HFF-Myc (cell line): ENCODE measurements at regions not wholly inside any gene's neighbourhood (a gene's known extent, or its start where the extent isn't known, plus 50 kb on each side); places are given as distances from the start of the nearest gene placed in this dataset.
"Not testable (repeated sequence)": the region's sequence is repeated elsewhere in the genome, so short reads cannot be mapped to it uniquely, and the experiment has no call there.

Experiments used
- DNase-seq: peaks from one replicate; pipeline ENCODE4 v3.0.0-alpha.2; 2011; ENCODE audit warnings: low read depth; ENCODE audit errors: extremely low read depth
- H3K4me3 ChIP-seq: replicated peaks from 2 replicates; pipeline ENCODE4 v1.5.1; 2011; ENCODE audit warnings: low read depth, mild to moderate bottlenecking, control low read depth, low read length
- TF ChIP-seq, protein P1 (sequence below): IDR thresholded peaks from 2 replicates; pipeline ENCODE4 v1.5.1; 2012; ENCODE audit warnings: mild to moderate bottlenecking, low read depth, low read length, control low read depth; ENCODE audit errors: missing control alignments

DNA sequence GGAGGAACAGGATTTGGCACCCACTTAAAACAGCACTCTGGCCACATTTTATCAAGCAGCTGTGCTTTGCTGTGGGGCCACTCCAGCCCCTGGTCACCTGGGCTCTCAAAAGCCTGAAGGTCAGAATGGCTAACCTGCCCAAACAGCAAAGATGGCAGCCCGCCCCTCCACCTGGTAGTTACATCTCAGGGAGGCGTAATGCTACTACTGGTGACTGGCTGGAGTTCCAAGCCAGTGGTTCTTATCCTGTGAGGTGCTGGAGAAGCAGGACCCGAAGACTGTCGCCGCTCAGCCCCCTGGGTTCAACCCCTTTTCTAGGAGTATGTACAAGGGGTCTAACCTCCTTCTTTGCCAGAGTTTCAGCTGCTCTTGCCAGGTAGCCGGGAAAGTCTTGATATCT lies 467.4 kb upstream of the FOXG1 start:
- DNase-seq, result no peak
- TF ChIP-seq, protein P1, sequence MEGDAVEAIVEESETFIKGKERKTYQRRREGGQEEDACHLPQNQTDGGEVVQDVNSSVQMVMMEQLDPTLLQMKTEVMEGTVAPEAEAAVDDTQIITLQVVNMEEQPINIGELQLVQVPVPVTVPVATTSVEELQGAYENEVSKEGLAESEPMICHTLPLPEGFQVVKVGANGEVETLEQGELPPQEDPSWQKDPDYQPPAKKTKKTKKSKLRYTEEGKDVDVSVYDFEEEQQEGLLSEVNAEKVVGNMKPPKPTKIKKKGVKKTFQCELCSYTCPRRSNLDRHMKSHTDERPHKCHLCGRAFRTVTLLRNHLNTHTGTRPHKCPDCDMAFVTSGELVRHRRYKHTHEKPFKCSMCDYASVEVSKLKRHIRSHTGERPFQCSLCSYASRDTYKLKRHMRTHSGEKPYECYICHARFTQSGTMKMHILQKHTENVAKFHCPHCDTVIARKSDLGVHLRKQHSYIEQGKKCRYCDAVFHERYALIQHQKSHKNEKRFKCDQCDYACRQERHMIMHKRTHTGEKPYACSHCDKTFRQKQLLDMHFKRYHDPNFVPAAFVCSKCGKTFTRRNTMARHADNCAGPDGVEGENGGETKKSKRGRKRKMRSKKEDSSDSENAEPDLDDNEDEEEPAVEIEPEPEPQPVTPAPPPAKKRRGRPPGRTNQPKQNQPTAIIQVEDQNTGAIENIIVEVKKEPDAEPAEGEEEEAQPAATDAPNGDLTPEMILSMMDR, result no peak
- H3K4me3 ChIP-seq, result no peak overlapping the region

- DNase-seq, result no peak
- no peak overlapping the region for H3K4me3 ChIP-seq
- TF ChIP-seq, protein P1, result no peak
Observed at GRCh38 chr14:28300356-28300755, 466.2 kb upstream of the FOXG1 start.

- TF ChIP-seq, protein P1, result no peak
- H3K4me3 ChIP-seq, result no peak overlapping the region
- no peak for DNase-seq
Observed at GRCh38 chr14:28301179-28301578, 465.4 kb upstream of the FOXG1 start.

DNA sequence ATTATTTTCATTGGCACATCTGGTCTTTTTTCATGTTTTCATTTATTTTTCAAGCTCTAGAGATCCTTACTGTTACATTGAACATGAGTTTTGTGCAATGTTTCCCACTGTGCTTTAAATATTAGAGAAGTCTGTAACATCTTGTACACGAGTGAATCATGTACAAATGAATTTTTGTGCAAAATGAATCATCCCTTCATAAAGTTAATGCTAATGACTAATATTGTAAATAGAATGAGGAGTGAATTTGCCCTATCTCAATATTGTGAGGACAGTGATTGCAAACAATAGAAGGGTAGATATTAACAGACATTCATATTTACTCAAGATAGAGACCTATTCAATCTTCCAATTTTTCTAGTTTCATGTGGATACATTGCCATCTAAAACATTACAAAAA lies 463.3 kb upstream of the FOXG1 start:
- no peak for DNase-seq

GRCh38 chr14:28305938-28306337 lies 460.6 kb upstream of the FOXG1 start:
- no peak overlapping the region for H3K4me3 ChIP-seq
- no peak for DNase-seq
- TF ChIP-seq, protein P1, result no peak

More for the DNA sequence above, 463.3 kb upstream of the FOXG1 start:
- TF ChIP-seq, protein P1, result no peak
- H3K4me3 ChIP-seq, result no peak overlapping the region

DNA sequence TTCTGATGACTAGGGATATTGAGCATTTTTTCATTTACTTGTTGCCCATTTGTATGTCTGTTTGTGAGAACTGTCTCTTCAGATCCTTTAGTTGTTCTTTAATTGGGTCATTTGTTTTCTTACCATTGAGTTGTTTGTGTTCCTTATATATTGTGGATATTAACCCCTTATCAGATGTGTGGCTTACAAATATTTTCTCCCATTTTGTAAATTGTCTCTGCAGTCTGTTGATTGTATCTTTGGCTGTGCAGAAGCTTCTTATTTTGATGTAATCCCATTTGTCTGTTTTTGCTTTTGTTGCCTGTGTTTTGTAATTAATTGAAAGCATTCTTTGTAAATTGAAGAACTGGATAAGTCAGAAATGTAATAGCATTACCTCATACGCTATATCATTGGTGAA lies 459.1 kb upstream of the FOXG1 start:
- TF ChIP-seq, protein P1, result no peak
- DNase-seq, result no peak
- no peak overlapping the region for H3K4me3 ChIP-seq

DNA sequence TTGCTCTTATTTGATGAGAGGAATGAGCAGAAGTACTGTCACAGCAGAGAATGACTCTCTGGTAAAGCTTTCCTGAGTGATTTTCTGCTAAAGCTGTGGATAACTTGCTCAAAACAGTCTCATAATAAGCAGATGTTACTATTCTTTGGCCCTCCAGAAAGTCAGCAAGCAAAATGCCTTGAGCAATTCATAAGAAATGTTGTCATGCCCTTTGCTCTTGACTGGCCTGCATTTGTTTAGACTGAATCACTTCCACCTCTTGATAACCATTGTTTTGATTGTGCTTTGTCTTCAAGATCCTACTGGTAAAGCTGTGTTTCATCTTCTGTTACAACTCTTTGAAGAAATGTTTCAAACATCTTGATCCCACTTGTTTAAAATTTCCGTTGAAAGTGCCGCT lies 457.9 kb upstream of the FOXG1 start:
- no peak overlapping the region for H3K4me3 ChIP-seq
- TF ChIP-seq, protein P1, result no peak
- DNase-seq, result peak; percentile 15

- not testable (repeated sequence) for H3K4me3 ChIP-seq, DNase-seq
Observed at GRCh38 chr14:28317890-28318675, 448.5 kb upstream of the FOXG1 start.
